ENCODE measurements at regions not wholly inside any gene's neighbourhood (a gene's known extent, or its start where the extent isn't known, plus 50 kb on each side); places are given as distances from the start of the nearest gene placed in this dataset.
A peak's percentile ranks its signal among the peaks of the same experiment; 100 is the strongest.
"Not testable (repeated sequence)": the region's sequence is repeated elsewhere in the genome, so short reads cannot be mapped to it uniquely, and the experiment has no call there.

DNA sequence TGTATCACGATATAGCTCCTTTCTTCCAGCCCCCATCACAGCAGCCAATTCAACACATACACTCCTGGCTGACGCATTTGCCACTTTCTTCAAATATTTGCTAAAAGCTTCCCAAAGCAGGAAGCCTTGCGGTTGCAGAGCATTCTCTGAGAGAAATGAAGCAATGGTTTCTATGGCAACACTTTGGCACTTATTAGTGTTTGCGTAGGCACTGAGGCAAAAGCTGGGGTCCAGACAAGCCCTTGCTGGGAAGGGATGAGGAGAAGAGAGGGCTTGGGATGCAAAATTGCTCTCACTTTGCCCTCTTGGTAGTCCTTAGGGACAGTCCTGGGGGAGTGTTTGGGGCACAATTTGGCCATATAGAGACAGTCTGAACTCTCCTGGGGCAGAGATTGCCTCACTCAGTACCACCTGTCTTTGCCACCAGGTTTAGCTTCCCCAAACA, 55.0 kb upstream of the PAK3 start:
- DNase-seq: peak; percentile 88

DNA sequence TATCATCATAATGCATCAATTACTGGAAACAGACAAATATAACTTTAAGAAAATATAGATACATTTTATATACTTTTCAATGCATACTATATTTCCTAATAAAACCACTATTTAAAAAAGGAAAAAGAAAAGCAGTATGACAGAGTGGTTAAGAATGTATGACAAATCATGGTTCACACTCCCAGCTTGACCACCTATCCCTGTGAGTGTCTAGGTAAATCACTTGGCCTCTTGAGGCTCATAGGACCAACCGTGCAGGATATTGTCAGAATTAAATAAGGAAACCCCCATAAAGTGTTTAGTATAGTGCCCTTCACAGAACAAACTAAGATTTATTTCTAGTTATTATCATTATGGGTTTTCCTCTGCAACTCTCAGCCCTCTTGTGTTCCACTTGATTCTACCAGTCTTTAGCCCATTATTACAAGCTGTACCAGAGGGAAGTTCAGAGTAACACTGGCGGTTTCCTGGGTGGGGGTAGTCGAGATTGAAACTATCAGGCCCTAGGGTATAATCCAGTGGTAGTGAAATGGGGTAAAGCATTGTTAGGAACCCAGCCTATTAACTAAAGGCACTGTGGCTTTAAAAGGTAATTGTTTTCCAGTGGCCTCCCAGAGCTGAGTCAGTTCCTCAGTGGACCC, 55.5 kb upstream of the PAK3 start:
- DNase-seq: peak; percentile 38

DNA sequence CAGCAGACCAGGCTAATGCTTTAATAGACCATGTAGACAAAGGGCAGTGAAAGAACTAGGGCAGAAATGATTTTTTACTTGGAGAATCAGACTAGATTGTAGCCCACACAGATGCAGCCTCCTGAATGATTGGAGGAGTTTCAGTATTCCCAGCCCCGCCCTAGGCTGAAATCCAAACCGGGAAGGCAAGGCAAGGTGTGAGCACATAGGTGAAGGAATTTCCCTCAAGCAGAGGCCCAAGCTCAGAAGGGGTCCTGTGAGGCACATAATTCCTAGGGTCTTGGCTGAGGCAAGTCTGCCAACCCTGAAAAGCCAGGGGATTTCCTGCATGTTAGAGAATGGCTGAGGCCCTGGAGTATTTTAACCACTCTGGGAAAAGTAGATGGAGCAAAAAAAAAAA, 56.4 kb upstream of the PAK3 start:
- DNase-seq: no peak

- no peak for DNase-seq
Observed at GRCh38 chrX:111035991-111036390, 60.0 kb upstream of the PAK3 start.

GRCh38 chrX:111035256-111035655, 60.7 kb upstream of the PAK3 start:
- no peak for DNase-seq

DNA sequence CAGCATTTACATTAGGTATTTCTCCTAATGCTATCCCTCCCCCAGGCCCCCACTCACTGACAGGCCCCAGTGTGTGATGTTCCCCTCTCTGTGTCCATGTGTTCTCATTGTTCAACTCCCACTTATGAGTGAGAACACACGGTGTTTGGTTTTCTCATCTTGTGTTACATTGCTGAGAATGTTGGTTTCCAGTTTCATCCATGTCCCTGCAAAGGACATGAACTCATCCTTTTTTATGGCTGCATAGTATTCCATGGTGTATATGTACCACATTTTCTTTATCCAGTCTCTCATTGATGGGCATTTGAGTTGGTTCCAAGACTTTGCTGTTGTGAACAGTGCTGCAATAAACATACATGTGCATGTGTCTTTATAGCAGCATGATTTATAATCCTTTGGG, 73.0 kb upstream of the PAK3 start:
- DNase-seq: not testable (repeated sequence)

- DNase-seq: peak; percentile 87
Observed at GRCh38 chrX:111020283-111020682, 75.7 kb upstream of the PAK3 start.

- no peak for DNase-seq
Observed at GRCh38 chrX:111013778-111014455, 82.1 kb upstream of the PAK3 start.

DNA sequence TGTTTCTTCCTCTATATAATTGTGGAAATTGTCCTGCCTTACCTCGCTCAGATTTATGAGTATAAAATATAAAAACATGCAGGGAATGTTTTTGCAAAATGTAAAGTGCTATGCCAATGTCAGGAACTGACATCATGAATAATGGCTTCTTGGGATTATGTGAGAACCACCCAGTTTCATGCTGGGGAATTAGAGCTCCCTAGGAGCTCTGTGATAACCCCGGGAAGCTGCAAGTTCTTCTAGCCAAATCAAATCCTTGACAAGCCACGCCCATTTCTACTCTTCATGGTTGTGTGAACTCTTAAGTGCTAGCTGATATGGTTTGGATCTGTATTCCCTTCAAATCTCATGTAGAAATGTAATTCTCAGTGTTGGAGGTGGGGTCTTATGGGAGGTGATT, 85.9 kb upstream of the PAK3 start:
- DNase-seq: no peak

DNA sequence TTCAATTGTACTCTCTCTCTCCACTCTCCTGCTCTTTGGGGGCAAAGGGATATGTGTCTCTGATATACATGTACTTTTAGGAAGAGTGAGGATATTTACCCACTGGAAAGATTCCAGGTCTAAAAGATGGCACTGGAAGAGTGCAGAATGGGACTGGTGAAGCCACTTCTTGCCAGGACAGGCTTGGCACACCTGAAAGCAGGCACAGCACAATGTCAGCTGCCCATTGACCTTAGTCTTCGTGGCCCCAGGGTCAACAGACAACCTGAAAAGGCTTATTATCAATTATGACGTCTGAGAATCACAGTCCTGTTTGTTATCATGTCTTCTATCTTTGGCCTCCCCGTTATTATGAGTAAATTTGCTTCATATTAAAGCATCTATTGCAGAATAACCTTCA, 86.7 kb upstream of the PAK3 start:
- no peak for DNase-seq

- no peak for DNase-seq
Observed at GRCh38 chrX:111008126-111008525, 87.9 kb upstream of the PAK3 start.

DNA sequence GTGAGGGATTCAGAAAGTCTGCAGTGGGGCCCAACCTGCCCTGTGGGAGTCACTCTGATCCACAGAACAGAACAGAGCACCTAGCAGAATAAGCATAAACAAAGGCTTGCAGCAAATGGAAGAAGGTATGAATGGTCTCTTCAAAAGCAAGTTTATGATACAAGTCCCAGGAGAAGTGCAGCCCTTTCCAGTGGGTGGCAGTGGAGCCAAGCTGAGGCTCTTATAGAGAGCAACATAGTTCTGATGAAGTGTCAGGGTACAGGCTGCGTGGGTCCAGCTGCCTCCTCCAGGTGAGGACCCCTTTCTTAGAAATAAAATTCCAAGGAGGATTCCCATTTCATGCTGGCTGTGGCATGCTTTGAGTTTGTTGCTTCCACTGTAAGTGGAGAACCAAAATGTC, 88.8 kb upstream of the PAK3 start:
- DNase-seq: no peak

DNA sequence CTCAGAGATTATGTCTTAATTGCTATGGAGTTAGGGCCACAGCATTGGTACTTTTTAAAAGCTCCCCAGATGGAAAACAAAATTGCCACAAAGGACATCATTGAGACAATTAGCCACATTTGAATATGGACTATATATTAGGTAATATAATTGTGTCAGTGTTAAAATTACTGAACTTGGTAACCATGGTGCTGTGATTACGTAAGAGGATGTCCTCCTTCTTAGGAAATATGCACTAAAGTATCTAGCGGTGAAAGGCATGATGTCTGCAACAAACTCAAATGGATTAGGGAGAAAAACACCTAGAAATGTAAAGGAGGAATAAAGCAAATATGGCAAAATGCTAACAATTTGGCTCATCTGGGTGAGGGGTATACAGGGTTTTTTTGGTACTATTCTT, 89.9 kb upstream of the PAK3 start:
- DNase-seq: peak; percentile 72

- no peak for DNase-seq
Observed at GRCh38 chrX:111005166-111005565, 90.8 kb upstream of the PAK3 start.

DNA sequence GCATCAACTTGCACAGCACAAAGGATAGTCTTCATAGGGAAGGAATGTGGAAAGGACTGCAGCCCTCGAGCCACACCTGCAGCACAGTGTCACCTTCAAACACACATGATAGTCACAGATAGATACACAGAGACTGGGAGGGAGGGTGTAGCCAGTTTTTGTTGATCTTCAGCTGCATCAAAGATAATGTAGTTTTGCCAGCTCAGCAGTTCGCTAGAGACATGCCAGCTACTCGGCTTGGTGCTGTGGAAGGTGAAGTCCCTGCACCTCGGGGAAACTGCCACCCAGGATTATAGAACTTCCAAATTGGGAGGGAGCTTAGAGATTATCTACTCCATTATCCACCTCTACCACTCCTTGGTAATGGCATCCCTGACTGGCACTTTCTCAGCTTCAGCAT, 92.9 kb upstream of the PAK3 start:
- DNase-seq: no peak

GRCh38 chrX:110992611-110993010, 103.4 kb upstream of the PAK3 start:
- DNase-seq: peak; percentile 9

DNA sequence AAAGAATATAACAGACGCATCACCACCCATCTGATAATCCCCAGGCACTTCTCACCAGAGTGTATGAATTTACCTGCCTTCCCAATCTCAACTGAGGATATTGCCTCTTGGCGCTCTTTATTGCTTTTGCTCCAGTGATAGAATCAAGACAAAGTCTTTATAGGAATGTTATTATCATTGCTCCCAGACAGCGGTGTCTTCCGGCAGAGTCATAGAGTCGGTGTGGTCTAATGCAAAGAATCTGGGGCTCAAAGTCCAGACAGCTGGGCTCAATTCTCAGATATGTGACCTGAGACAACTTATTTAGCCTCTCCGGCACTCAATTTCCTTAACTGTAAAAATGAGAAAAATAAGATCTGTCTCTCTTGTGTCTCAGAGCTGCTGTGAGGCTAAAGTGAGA, 106.1 kb upstream of the PAK3 start:
- no peak for DNase-seq

- peak; percentile 49 for DNase-seq
Observed at GRCh38 chrX:110989447-110989846, 106.5 kb upstream of the PAK3 start.

- DNase-seq: peak; percentile 43
Observed at GRCh38 chrX:110987292-110987691, 108.7 kb upstream of the PAK3 start.

DNA sequence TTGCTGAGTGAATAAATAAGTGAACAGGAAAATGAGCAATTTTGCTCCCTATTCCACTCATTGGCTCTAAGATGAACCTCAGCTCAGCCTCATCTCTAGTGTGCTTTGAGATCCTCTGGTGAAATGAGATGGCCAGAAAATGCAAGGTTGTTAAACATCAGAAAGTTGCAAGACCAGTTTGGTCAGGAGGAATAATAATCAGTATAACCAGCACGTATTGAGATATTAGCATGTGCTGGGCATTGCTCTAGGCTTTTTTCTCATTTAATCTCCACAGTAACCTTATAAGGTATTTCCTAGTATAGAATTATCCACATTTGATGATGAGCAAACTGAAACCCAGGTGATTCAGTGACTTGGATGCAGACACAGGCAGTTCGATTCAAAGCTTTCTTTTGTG, 110.5 kb upstream of the PAK3 start:
- DNase-seq: no peak

DNA sequence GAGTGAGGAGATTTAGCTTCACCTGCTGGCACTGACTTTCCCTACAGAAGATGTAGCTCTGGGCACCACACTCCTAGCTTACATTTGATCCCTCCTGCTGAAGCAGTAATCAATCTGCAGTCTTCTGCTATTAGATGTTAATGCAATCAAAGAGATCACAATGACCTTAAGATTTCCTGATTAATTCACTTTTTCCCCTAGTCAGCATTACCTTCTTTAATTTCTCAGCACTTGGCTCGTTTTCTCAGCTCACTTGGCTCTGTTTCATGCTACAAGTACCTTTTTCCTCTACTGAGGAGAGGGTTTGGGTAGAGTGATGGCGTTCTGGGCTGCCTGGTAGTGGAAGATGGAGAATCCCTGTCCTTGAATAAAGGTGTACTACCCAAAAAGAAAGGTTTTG, 113.0 kb upstream of the PAK3 start:
- DNase-seq: no peak

GRCh38 chrX:110966839-110967238, 129.2 kb upstream of the PAK3 start:
- peak; percentile 73 for DNase-seq

GRCh38 chrX:110966091-110966454, 129.9 kb upstream of the PAK3 start:
- DNase-seq: no peak

DNA sequence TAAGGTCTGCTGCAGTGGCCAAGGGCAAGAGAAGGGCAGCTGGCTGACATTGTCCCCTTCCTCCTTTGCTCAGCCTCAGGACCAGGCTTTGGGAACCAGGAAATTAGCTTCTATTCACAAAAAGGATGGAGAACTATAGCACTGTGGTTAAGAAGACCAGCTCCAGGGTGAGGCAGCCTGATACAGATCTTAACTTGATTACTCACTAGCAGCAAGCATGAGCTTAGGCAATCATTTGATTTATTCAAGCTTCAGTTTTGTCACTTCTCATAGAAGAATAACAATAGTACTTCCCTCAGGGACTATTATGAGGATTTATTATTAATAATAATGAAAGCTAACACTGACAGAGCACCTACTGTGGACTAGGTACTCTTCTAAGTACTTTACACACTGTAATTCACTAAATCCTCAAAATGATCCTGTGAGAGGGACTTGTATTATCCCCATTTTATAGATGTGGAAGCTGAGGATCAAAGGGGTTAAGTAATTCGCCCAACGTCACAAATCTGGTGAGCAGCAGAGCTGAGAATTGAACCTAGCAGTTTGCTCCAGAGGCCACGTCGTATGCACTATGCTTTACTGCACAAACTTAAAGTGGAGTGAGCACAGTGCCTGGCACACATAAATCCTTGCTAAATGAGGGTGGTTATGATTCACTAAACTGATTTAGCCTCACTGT, 130.4 kb upstream of the PAK3 start:
- peak; percentile 38 for DNase-seq
